ENCODE measurements at regions not wholly inside any gene's neighbourhood (a gene's known extent, or its start where the extent isn't known, plus 50 kb on each side); places are given as distances from the start of the nearest gene placed in this dataset.

GRCh38 chr21:28580585-28580984 lies 412.1 kb downstream of the LTN1 start:
- TF ChIP-seq CTCF (IDR thresholded peaks at IDR 0.05; ENCODE audit: poor library complexity) (no peak), EZH2 (IDR thresholded peaks at IDR 0.05; ENCODE audit: borderline replicate concordance) (no peak)
